GM23338 (cell line): ENCODE measurements at regions not wholly inside any gene's neighbourhood (a gene's known extent, or its start where the extent isn't known, plus 50 kb on each side); places are given as distances from the start of the nearest gene placed in this dataset.
"Not testable (repeated sequence)": the region's sequence is repeated elsewhere in the genome, so short reads cannot be mapped to it uniquely, and the experiment has no call there.

ENCODE experiments used
- ATAC-seq: fragments of 200-7000 bp; cut with Tn5 transposase; 3 replicates; pipeline ENCODE4 v1.9.1; 2020
- DNase-seq: peaks from one replicate; pipeline ENCODE4 v3.0.0-alpha.2; 2015; ENCODE audit warnings: low spot score
- H2AFZ ChIP-seq: fragments of 200-600 bp; sonication (generic); 2 replicates; pipeline ENCODE4 v1.8.0; 2016; ENCODE audit warnings: antibody characterized with exemption, mild to moderate bottlenecking, moderate library complexity
- H3F3A ChIP-seq: fragments of 200-600 bp; sonication (generic); replicated peaks from 2 replicates; pipeline ENCODE4 v1.8.0; 2017; ENCODE audit warnings: antibody characterized with exemption, mixed run types, low read depth
- H3K27ac ChIP-seq: fragments of 200-600 bp; sonication (generic); 2 replicates; pipeline ENCODE4 v1.6.1; 2016; ENCODE audit warnings: low read depth
- H3K27me3 ChIP-seq: fragments of 200-600 bp; sonication (generic); 2 replicates; pipeline ENCODE4 v1.8.0; 2016; ENCODE audit warnings: mild to moderate bottlenecking, mixed run types, moderate library complexity; ENCODE audit not compliant: insufficient read depth
- H3K36me3 ChIP-seq: fragments of 200-600 bp; sonication (generic); 2 replicates; pipeline ENCODE4 v1.8.0; 2016; ENCODE audit warnings: mild to moderate bottlenecking; ENCODE audit not compliant: insufficient read depth
- H3K4me1 ChIP-seq: fragments of 200-600 bp; sonication (generic); 2 replicates; pipeline ENCODE4 v1.8.0; 2016; ENCODE audit warnings: mild to moderate bottlenecking, moderate library complexity; ENCODE audit not compliant: insufficient read depth
- H3K4me2 ChIP-seq: fragments of 200-600 bp; sonication (generic); 2 replicates; pipeline ENCODE4 v1.7.1; 2017; ENCODE audit warnings: mixed run types
- H3K4me3 ChIP-seq: fragments of 200-600 bp; sonication (generic); 2 replicates; pipeline ENCODE4 v1.6.1; 2016; ENCODE audit warnings: mixed run types
- H3K79me2 ChIP-seq: fragments of 200-600 bp; sonication (generic); replicated peaks from 2 replicates; pipeline ENCODE4 v1.8.0; 2017; ENCODE audit warnings: mild to moderate bottlenecking; ENCODE audit not compliant: insufficient read depth
- H3K9me2 ChIP-seq: fragments of 200-600 bp; sonication (generic); 2 replicates; pipeline ENCODE4 v1.8.0; 2017; ENCODE audit not compliant: insufficient read depth
- H4K20me1 ChIP-seq: fragments of 200-600 bp; sonication (generic); replicated peaks from 2 replicates; pipeline ENCODE4 v1.8.0; 2017; ENCODE audit warnings: mild to moderate bottlenecking; ENCODE audit not compliant: insufficient read depth
- H3K27ac Mint-ChIP-seq: 2 replicates; pipeline ENCODE4 v1.8.0; 2020; ENCODE audit warnings: inconsistent platforms, mild to moderate bottlenecking, moderate library complexity, mixed read lengths
- H3K27me3 Mint-ChIP-seq: 3 replicates; pipeline ENCODE4 v1.8.0; 2022; ENCODE audit warnings: low read depth, mild to moderate bottlenecking, moderate library complexity, mixed read lengths, inconsistent platforms; ENCODE audit not compliant: insufficient read depth, poor library complexity
- H3K36me3 Mint-ChIP-seq: 3 replicates; pipeline ENCODE4 v1.8.0; 2021; ENCODE audit warnings: low read depth, mild to moderate bottlenecking, inconsistent platforms, moderate library complexity, mixed read lengths
- H3K4me1 Mint-ChIP-seq: 3 replicates; pipeline ENCODE4 v1.8.0; 2020; ENCODE audit warnings: mild to moderate bottlenecking, inconsistent platforms, mixed read lengths
- H3K4me3 Mint-ChIP-seq: 3 replicates; pipeline ENCODE4 v1.8.0; 2021; ENCODE audit warnings: moderate library complexity, mild to moderate bottlenecking, inconsistent platforms, mixed read lengths
- H3K9me3 Mint-ChIP-seq: 3 replicates; pipeline ENCODE4 v1.8.0; 2020; ENCODE audit warnings: moderate library complexity, mild to moderate bottlenecking, inconsistent platforms, mixed read lengths
- CREB1 ChIP-seq: fragments of 250-450 bp; sonication (Bioruptor Pico); IDR thresholded peaks from 2 replicates; pipeline ENCODE4 v1.5.0; 2020; ENCODE audit warnings: low read depth, mild to moderate bottlenecking, moderate library complexity
- CTCF ChIP-seq, 2 experiments: fragments of 200-600 bp in 1 of 2; sonication (generic) in 1 of 2; conservative IDR thresholded peaks; 2 replicates each; pipeline versions ENCODE4 v1.5.1 to v1.6.1; 2016 to 2017; ENCODE audit warnings: antibody characterized with exemption in 2 of 2, low read depth in 2 of 2, mild to moderate bottlenecking in 2 of 2, moderate library complexity in 1 of 2
- ETS1 ChIP-seq: IDR thresholded peaks from 2 replicates; pipeline ENCODE4 v1.6.1; 2016; ENCODE audit warnings: antibody characterized with exemption
- JUNB ChIP-seq: IDR thresholded peaks from one replicate; pipeline ENCODE4 v1.6.1; 2016; ENCODE audit warnings: antibody characterized with exemption; ENCODE audit not compliant: unreplicated experiment
- NANOG ChIP-seq: IDR thresholded peaks from 2 replicates; pipeline ENCODE4 v1.6.1; 2016; ENCODE audit warnings: antibody characterized with exemption, borderline replicate concordance
- POLR2AphosphoS5 ChIP-seq: IDR thresholded peaks from 2 replicates; pipeline ENCODE4 v1.6.1; 2016; ENCODE audit warnings: antibody characterized with exemption, low read depth
- STAT1 ChIP-seq: IDR thresholded peaks from one replicate; pipeline ENCODE4 v1.6.1; 2016; ENCODE audit warnings: antibody characterized with exemption; ENCODE audit not compliant: unreplicated experiment
- ZNF331 ChIP-seq: fragments of 250-450 bp; sonication (Bioruptor Pico); IDR thresholded peaks from 2 replicates; pipeline ENCODE4 v1.5.0; 2020; ENCODE audit warnings: low read depth, mild to moderate bottlenecking, moderate library complexity
- ZNF462 ChIP-seq: fragments of 250-450 bp; sonication (Bioruptor Pico); IDR thresholded peaks from 2 replicates; pipeline ENCODE4 v1.5.0; 2020; ENCODE audit warnings: mild to moderate bottlenecking, moderate library complexity

GRCh38 chr10:29769277-29769676 is 134.5 kb upstream of the SVIL start:
- not testable (repeated sequence) for DNase-seq, H3K4me3 Mint-ChIP-seq, H3K4me2 ChIP-seq, H3K4me1 Mint-ChIP-seq, H3K27ac Mint-ChIP-seq, ATAC-seq, H3K4me3 ChIP-seq, H3F3A ChIP-seq, H3K79me2 ChIP-seq, H4K20me1 ChIP-seq, H3K9me2 ChIP-seq, H3K4me1 ChIP-seq, H2AFZ ChIP-seq, H3K36me3 ChIP-seq, H3K27ac ChIP-seq, H3K27me3 Mint-ChIP-seq, H3K27me3 ChIP-seq
- Mint-ChIP-seq H3K9me3 (peaks cover 21% of the 10 kb centered on the region), H3K36me3 (peaks cover 11% of the 10 kb centered on the region; the same call in 2 of the 3 replicates)

- H3K27me3 ChIP-seq = no peaks in the 10 kb centered on the region
- H3K4me3 ChIP-seq = no peak overlapping the region
- ATAC-seq (no peak), DNase-seq (no peak)
- Mint-ChIP-seq H3K27me3 (peaks cover 2% of the 10 kb centered on the region), H3K27ac (no peak overlapping the region), H3K4me1 (peaks cover 9% of the 10 kb centered on the region), H3K9me3 (peaks cover 15% of the 10 kb centered on the region), H3K4me3 (no peak overlapping the region), H3K36me3 (peaks cover 11% of the 10 kb centered on the region; the same call in 2 of the 3 replicates)
- H3K79me2 ChIP-seq = no peaks in the 10 kb centered on the region
- H3F3A ChIP-seq = no peaks in the 10 kb centered on the region
- H4K20me1 ChIP-seq = no peaks in the 10 kb centered on the region
- H3K4me1 ChIP-seq = no peaks in the 10 kb centered on the region
- no peak overlapping the region for H3K27ac ChIP-seq
- H3K36me3 ChIP-seq = no peaks in the 10 kb centered on the region
- TF ChIP-seq ZNF462 (CRISPR knock-in tag) (no peak), NANOG (no peak), ZNF331 (CRISPR knock-in tag) (no peak), ETS1 (no peak), STAT1 (no peak), CTCF (conservative IDR thresholded peaks at IDR 0.05; ENCODE audit: low read depth in 2 of 2) (no peak), POLR2AphosphoS5 (no peak), JUNB (no peak), CREB1 (CRISPR knock-in tag) (no peak)
- H2AFZ ChIP-seq = no peak overlapping the region
- H3K4me2 ChIP-seq = no peak overlapping the region
- peaks cover 5% of the 10 kb centered on the region; the same call in 1 of the 2 replicates for H3K9me2 ChIP-seq
Measured at GRCh38 chr10:29767968-29768367, 133.2 kb upstream of the SVIL start.
